WTC11 (cell line): ENCODE measurements at regions not wholly inside any gene's neighbourhood (a gene's known extent, or its start where the extent isn't known, plus 50 kb on each side); places are given as distances from the start of the nearest gene placed in this dataset.

Experiments used
- ATAC-seq: fragments of 200-7000 bp; cut with Tn5 transposase; 2 replicates; pipeline ENCODE4 v1.10.0; 2021; ENCODE audit warnings: mild to moderate bottlenecking, moderate library complexity
- CTCF ChIA-PET: fragments of 300-600 bp; sonication (Branson Sonifier 250); formaldehyde crosslinking; loops from one replicate; lab custom pipeline; 2021; ENCODE audit warnings: antibody characterized with exemption; lab: Charles Lee
- POLR2A ChIA-PET: fragments of 350-600 bp; sonication (Branson Sonifier 250); formaldehyde crosslinking; loops from one replicate; lab custom pipeline; 2021; ENCODE audit warnings: antibody characterized with exemption; lab: Charles Lee
- DNase-seq: peaks from one replicate; pipeline ENCODE4 v3.0.0; 2021; ENCODE audit warnings: low spot score
- H3K27ac Mint-ChIP-seq: 2 replicates; pipeline ENCODE4 v1.8.0; 2021; ENCODE audit warnings: mixed read lengths
- H3K27me3 Mint-ChIP-seq: 2 replicates; pipeline ENCODE4 v1.8.0; 2021; ENCODE audit warnings: low read depth, mild to moderate bottlenecking, moderate library complexity, mixed read lengths
- H3K36me3 Mint-ChIP-seq: 2 replicates; pipeline ENCODE4 v1.8.0; 2021; ENCODE audit warnings: mixed read lengths
- H3K4me1 Mint-ChIP-seq: 2 replicates; pipeline ENCODE4 v1.8.0; 2022; ENCODE audit warnings: mixed read lengths
- H3K4me3 Mint-ChIP-seq: 2 replicates; pipeline ENCODE4 v1.8.0; 2021; ENCODE audit warnings: mild to moderate bottlenecking, moderate library complexity, mixed read lengths
- H3K9me3 Mint-ChIP-seq: 2 replicates; pipeline ENCODE4 v1.8.0; 2021; ENCODE audit warnings: mixed read lengths
- CDX4 ChIP-seq: fragments of 250-450 bp; sonication (Bioruptor Pico); IDR thresholded peaks from 2 replicates; pipeline ENCODE4 v1.9.0; 2021; ENCODE audit warnings: moderate library complexity, mild to moderate bottlenecking, inconsistent platforms, borderline replicate concordance
- CREB1 ChIP-seq: sonication (generic); formaldehyde crosslinking; IDR thresholded peaks from 2 replicates; pipeline ENCODE4 v1.8.0; 2023; ENCODE audit warnings: mild to moderate bottlenecking, missing genetic modification reagents
- GABPB1 ChIP-seq: sonication (generic); formaldehyde crosslinking; IDR thresholded peaks from 2 replicates; pipeline ENCODE4 v1.8.1; 2023; ENCODE audit warnings: mild to moderate bottlenecking, missing genetic modification reagents
- GTF2I ChIP-seq: fragments of 250-450 bp; sonication (Bioruptor Pico); conservative IDR thresholded peaks from 2 replicates; pipeline ENCODE4 v1.4.0; 2021; ENCODE audit warnings: mild to moderate bottlenecking
- JUN ChIP-seq: sonication (generic); formaldehyde crosslinking; IDR thresholded peaks from 2 replicates; pipeline ENCODE4 v1.8.0; 2023; ENCODE audit warnings: mild to moderate bottlenecking, missing genetic modification reagents
- MAX ChIP-seq: sonication (generic); formaldehyde crosslinking; IDR thresholded peaks from 2 replicates; pipeline ENCODE4 v1.8.0; 2022; ENCODE audit warnings: mild to moderate bottlenecking, missing genetic modification reagents
- NR1H2 ChIP-seq: sonication (generic); formaldehyde crosslinking; IDR thresholded peaks from 2 replicates; pipeline ENCODE4 v1.9.0; 2021; ENCODE audit warnings: mild to moderate bottlenecking, moderate library complexity, missing genetic modification reagents
- OVOL2 ChIP-seq: fragments of 250-450 bp; sonication (Bioruptor Pico); IDR thresholded peaks from 2 replicates; pipeline ENCODE4 v1.9.0; 2021; ENCODE audit warnings: mild to moderate bottlenecking, borderline replicate concordance
- SOX15 ChIP-seq: fragments of 250-450 bp; sonication (Bioruptor Pico); IDR thresholded peaks from 2 replicates; pipeline ENCODE4 v1.9.0; 2021; ENCODE audit warnings: mild to moderate bottlenecking
- SP1 ChIP-seq: sonication (generic); formaldehyde crosslinking; conservative IDR thresholded peaks from 2 replicates; pipeline ENCODE4 v1.8.1; 2022; ENCODE audit warnings: missing genetic modification reagents
- ZNF121 ChIP-seq: sonication (generic); formaldehyde crosslinking; IDR thresholded peaks from 2 replicates; pipeline ENCODE4 v1.8.0; 2023; ENCODE audit warnings: missing genetic modification reagents
- ZNF138 ChIP-seq: sonication (generic); formaldehyde crosslinking; conservative IDR thresholded peaks from 2 replicates; pipeline ENCODE4 v1.8.1; 2022; ENCODE audit warnings: mild to moderate bottlenecking, moderate library complexity, missing genetic modification reagents
- ZNF281 ChIP-seq: sonication (generic); formaldehyde crosslinking; IDR thresholded peaks from 2 replicates; pipeline ENCODE4 v1.8.0; 2023; ENCODE audit warnings: mild to moderate bottlenecking, missing genetic modification reagents
- ZNF396 ChIP-seq: fragments of 250-450 bp; sonication (Bioruptor Pico); IDR thresholded peaks from 2 replicates; pipeline ENCODE4 v1.8.0; 2021; ENCODE audit warnings: mild to moderate bottlenecking, moderate library complexity, borderline replicate concordance
- ZNF423 ChIP-seq: fragments of 250-450 bp; sonication (Bioruptor Pico); IDR thresholded peaks from 2 replicates; pipeline ENCODE4 v2.1.2; 2022; ENCODE audit warnings: mild to moderate bottlenecking, moderate library complexity
- TF ChIP-seq, protein P1 (sequence below): fragments of 250-450 bp; sonication (Bioruptor Pico); IDR thresholded peaks from 2 replicates; pipeline ENCODE4 v1.9.0; 2021; ENCODE audit warnings: mild to moderate bottlenecking
- TF ChIP-seq, protein P2 (sequence below): sonication (generic); formaldehyde crosslinking; IDR thresholded peaks from 2 replicates; pipeline ENCODE4 v1.8.1; 2023; ENCODE audit warnings: mild to moderate bottlenecking, missing genetic modification reagents
- TF ChIP-seq, protein P3 (sequence below): fragments of 200-600 bp; IDR thresholded peaks from 2 replicates; pipeline ENCODE4 v1.8.0; 2022; ENCODE audit warnings: antibody characterized with exemption
- TF ChIP-seq, protein P4 (sequence below): sonication (generic); formaldehyde crosslinking; IDR thresholded peaks from 2 replicates; pipeline ENCODE4 v1.8.1; 2022; ENCODE audit warnings: low read depth, mild to moderate bottlenecking, moderate library complexity, missing genetic modification reagents, borderline replicate concordance
- TF ChIP-seq, protein P5 (sequence below): sonication (generic); formaldehyde crosslinking; IDR thresholded peaks from 2 replicates; pipeline ENCODE4 v1.8.1; 2023; ENCODE audit warnings: mild to moderate bottlenecking, missing genetic modification reagents, borderline replicate concordance

DNA sequence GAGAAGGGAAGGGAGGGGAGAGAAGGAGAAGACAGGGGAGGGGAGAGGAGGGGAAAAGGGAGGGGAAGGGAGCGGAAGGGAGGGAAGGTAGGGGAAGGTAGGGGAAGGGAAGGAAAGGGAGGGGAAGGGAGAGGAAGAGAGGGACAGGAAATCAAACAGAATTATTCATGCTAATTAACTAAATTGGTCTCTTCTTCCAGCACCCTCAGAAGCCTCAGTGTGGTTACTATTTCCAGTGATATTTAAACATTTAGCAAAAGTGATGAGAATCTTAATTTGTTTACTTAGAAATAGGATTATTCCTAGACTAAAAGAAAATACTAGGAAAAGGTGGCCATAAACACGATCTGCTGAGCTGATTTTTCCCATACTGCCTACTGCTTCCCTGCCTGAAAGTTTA, 193.1 kb upstream of the CPEB2 start:
- DNase-seq (no peak), ATAC-seq (no peak)
- TF ChIP-seq, protein P1, sequence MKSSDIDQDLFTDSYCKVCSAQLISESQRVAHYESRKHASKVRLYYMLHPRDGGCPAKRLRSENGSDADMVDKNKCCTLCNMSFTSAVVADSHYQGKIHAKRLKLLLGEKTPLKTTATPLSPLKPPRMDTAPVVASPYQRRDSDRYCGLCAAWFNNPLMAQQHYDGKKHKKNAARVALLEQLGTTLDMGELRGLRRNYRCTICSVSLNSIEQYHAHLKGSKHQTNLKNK (CRISPR knock-in tag): no peak
- TF ChIP-seq ZNF138 (CRISPR knock-in tag) (no peak), SOX15 (CRISPR knock-in tag) (no peak), JUN (no peak), GABPB1 (no peak), GTF2I (CRISPR knock-in tag) (no peak), ZNF121 (CRISPR knock-in tag) (no peak), ZNF396 (CRISPR knock-in tag) (no peak), MAX (CRISPR knock-in tag) (no peak), ZNF423 (CRISPR knock-in tag) (no peak), CREB1 (CRISPR knock-in tag) (no peak), ZNF281 (CRISPR knock-in tag) (no peak), SP1 (CRISPR knock-in tag) (no peak), NR1H2 (no peak), CDX4 (no peak), OVOL2 (CRISPR knock-in tag) (no peak)
- TF ChIP-seq, protein P2, sequence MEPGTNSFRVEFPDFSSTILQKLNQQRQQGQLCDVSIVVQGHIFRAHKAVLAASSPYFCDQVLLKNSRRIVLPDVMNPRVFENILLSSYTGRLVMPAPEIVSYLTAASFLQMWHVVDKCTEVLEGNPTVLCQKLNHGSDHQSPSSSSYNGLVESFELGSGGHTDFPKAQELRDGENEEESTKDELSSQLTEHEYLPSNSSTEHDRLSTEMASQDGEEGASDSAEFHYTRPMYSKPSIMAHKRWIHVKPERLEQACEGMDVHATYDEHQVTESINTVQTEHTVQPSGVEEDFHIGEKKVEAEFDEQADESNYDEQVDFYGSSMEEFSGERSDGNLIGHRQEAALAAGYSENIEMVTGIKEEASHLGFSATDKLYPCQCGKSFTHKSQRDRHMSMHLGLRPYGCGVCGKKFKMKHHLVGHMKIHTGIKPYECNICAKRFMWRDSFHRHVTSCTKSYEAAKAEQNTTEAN (CRISPR knock-in tag): no peak
- TF ChIP-seq, protein P3, sequence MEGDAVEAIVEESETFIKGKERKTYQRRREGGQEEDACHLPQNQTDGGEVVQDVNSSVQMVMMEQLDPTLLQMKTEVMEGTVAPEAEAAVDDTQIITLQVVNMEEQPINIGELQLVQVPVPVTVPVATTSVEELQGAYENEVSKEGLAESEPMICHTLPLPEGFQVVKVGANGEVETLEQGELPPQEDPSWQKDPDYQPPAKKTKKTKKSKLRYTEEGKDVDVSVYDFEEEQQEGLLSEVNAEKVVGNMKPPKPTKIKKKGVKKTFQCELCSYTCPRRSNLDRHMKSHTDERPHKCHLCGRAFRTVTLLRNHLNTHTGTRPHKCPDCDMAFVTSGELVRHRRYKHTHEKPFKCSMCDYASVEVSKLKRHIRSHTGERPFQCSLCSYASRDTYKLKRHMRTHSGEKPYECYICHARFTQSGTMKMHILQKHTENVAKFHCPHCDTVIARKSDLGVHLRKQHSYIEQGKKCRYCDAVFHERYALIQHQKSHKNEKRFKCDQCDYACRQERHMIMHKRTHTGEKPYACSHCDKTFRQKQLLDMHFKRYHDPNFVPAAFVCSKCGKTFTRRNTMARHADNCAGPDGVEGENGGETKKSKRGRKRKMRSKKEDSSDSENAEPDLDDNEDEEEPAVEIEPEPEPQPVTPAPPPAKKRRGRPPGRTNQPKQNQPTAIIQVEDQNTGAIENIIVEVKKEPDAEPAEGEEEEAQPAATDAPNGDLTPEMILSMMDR: no peak
- TF ChIP-seq, protein P4, sequence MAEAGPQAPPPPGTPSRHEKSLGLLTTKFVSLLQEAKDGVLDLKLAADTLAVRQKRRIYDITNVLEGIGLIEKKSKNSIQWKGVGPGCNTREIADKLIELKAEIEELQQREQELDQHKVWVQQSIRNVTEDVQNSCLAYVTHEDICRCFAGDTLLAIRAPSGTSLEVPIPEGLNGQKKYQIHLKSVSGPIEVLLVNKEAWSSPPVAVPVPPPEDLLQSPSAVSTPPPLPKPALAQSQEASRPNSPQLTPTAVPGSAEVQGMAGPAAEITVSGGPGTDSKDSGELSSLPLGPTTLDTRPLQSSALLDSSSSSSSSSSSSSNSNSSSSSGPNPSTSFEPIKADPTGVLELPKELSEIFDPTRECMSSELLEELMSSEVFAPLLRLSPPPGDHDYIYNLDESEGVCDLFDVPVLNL: no peak
- TF ChIP-seq, protein P5, sequence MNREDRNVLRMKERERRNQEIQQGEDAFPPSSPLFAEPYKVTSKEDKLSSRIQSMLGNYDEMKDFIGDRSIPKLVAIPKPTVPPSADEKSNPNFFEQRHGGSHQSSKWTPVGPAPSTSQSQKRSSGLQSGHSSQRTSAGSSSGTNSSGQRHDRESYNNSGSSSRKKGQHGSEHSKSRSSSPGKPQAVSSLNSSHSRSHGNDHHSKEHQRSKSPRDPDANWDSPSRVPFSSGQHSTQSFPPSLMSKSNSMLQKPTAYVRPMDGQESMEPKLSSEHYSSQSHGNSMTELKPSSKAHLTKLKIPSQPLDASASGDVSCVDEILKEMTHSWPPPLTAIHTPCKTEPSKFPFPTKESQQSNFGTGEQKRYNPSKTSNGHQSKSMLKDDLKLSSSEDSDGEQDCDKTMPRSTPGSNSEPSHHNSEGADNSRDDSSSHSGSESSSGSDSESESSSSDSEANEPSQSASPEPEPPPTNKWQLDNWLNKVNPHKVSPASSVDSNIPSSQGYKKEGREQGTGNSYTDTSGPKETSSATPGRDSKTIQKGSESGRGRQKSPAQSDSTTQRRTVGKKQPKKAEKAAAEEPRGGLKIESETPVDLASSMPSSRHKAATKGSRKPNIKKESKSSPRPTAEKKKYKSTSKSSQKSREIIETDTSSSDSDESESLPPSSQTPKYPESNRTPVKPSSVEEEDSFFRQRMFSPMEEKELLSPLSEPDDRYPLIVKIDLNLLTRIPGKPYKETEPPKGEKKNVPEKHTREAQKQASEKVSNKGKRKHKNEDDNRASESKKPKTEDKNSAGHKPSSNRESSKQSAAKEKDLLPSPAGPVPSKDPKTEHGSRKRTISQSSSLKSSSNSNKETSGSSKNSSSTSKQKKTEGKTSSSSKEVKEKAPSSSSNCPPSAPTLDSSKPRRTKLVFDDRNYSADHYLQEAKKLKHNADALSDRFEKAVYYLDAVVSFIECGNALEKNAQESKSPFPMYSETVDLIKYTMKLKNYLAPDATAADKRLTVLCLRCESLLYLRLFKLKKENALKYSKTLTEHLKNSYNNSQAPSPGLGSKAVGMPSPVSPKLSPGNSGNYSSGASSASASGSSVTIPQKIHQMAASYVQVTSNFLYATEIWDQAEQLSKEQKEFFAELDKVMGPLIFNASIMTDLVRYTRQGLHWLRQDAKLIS (CRISPR knock-in tag): no peak
- H3K9me3 Mint-ChIP-seq: peaks cover 10% of the 10 kb centered on the region
- H3K4me1 Mint-ChIP-seq: no peaks in the 10 kb centered on the region
- peaks cover 3% of the 10 kb centered on the region; the same call in 1 of the 2 replicates for H3K36me3 Mint-ChIP-seq
- no peak overlapping the region for H3K27ac Mint-ChIP-seq
- no peaks in the 10 kb centered on the region for H3K27me3 Mint-ChIP-seq
- no peak overlapping the region for H3K4me3 Mint-ChIP-seq
- CTCF ChIA-PET: no interaction called here
- POLR2A ChIA-PET: no interaction called here
